ENCODE measurements at regions not wholly inside any gene's neighbourhood (a gene's known extent, or its start where the extent isn't known, plus 50 kb on each side); places are given as distances from the start of the nearest gene placed in this dataset.
"Not testable (repeated sequence)": the region's sequence is repeated elsewhere in the genome, so short reads cannot be mapped to it uniquely, and the experiment has no call there.

- TF ChIP-seq, protein P1, sequence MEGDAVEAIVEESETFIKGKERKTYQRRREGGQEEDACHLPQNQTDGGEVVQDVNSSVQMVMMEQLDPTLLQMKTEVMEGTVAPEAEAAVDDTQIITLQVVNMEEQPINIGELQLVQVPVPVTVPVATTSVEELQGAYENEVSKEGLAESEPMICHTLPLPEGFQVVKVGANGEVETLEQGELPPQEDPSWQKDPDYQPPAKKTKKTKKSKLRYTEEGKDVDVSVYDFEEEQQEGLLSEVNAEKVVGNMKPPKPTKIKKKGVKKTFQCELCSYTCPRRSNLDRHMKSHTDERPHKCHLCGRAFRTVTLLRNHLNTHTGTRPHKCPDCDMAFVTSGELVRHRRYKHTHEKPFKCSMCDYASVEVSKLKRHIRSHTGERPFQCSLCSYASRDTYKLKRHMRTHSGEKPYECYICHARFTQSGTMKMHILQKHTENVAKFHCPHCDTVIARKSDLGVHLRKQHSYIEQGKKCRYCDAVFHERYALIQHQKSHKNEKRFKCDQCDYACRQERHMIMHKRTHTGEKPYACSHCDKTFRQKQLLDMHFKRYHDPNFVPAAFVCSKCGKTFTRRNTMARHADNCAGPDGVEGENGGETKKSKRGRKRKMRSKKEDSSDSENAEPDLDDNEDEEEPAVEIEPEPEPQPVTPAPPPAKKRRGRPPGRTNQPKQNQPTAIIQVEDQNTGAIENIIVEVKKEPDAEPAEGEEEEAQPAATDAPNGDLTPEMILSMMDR (IDR thresholded peaks at IDR 0.05), result no peak
- no peak for TF ChIP-seq ZFX (IDR thresholded peaks at IDR 0.05; ENCODE audit: borderline replicate concordance)
- H3K27ac ChIP-seq, result no peak overlapping the region
Measured at GRCh38 chr5:110268985-110269384, 457.5 kb downstream of the TMEM232 start.

DNA sequence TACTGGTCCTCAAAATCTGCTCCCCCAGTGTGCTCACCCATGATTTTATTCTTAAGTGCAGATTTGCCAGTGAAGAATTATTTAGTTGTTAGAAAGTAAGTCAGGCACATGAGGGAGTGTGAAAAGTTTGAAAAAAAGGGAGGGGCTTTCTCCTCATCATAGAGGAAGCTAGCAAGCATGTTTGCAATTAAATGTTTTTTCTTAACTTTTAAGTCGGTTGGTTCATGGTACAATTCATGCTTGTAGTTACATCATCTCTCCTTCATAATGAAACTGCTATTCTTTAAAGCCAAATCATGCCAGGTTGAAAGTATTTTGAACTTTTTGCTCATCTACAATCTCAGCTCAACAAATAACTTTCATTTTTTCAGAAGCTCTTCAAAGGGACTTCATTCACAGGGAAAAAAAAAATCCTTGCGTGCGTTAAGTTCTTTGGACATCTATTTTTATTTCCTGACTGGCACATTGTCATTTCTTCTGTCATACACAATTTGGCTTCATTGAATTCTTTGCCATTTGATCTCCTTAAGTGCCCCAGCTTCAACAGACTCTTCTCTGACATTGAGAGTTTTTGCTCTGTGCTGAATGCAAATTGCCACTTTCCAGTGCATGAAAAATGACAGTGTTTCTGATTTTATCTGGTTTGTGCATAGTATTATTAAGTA is 456.9 kb downstream of the TMEM232 start:
- H3K27ac ChIP-seq, result no peak overlapping the region
- no peak for TF ChIP-seq ZFX (IDR thresholded peaks at IDR 0.05; ENCODE audit: borderline replicate concordance)
- TF ChIP-seq, protein P1 (IDR thresholded peaks at IDR 0.05), result no peak

- no peak for TF ChIP-seq ZFX (IDR thresholded peaks at IDR 0.05; ENCODE audit: borderline replicate concordance)
- TF ChIP-seq, protein P1 (IDR thresholded peaks at IDR 0.05), result no peak
- H3K27ac ChIP-seq, result no peak overlapping the region
Measured at GRCh38 chr5:110275878-110276277, 450.6 kb downstream of the TMEM232 start.

DNA sequence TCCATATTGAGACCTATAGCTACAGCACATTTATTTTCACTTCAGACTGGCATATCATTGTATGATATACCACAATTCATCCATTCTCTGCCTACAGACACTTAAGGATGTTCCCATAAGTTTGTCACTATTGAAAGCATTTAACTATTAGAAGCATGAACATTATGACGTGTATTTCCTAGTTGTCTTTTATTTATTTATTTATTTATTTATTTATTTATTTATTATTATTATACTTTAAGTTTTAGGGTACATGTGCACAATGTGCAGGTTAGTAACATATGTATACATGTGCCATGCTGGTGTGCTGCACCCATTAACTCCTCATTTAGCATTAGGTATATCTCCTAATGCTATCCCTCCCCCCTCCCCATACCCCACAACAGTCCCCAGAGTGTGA is 448.0 kb downstream of the TMEM232 start:
- H3K27ac ChIP-seq, result not testable (repeated sequence)

GRCh38 chr5:110284121-110284520 is 442.4 kb downstream of the TMEM232 start:
- H3K27ac ChIP-seq, result not testable (repeated sequence)

- TF ChIP-seq, protein P1 (IDR thresholded peaks at IDR 0.05), result no peak
- TF ChIP-seq ZFX (IDR thresholded peaks at IDR 0.05; ENCODE audit: borderline replicate concordance), result no peak
- H3K27ac ChIP-seq, result no peak overlapping the region
Measured at GRCh38 chr5:110288766-110289511, 437.5 kb downstream of the TMEM232 start.

DNA sequence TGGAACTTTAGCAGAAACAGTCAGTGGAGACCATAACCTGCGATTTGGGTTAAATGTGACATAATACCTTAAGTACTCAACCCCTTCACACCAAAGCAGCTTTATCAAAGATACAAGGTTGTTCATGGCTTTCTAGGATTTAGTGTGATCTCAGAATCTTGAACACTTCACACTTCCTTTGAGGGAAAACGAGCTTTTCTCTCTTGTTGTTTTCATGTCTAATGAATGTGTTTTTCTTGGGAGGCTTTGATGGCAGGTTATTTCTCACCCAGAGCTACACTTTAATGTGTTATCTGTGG is 437.0 kb downstream of the TMEM232 start:
- TF ChIP-seq ZFX (IDR thresholded peaks at IDR 0.05; ENCODE audit: borderline replicate concordance), result no peak
- TF ChIP-seq, protein P1 (IDR thresholded peaks at IDR 0.05), result no peak

DNA sequence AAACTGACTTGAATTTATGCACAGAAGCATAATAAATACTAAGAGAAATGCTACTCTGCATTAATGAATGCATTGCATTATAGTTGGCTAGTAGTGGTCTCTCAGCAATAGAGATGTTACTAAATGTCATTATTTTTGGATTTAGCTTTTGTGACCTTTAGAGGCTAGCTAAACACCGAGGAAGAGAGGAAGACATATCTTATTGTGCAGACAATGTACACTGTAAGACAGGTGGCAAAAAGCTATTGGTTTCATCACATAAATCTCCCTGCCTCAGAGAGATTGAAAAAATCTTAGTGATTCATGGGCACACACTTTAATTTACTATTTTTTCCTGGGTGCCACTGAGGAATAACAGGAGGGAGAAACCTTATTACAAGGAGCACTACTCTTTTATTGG is 435.9 kb downstream of the TMEM232 start:
- H3K27ac ChIP-seq, result no peak overlapping the region
- TF ChIP-seq, protein P1 (IDR thresholded peaks at IDR 0.05), result no peak
- TF ChIP-seq ZFX (IDR thresholded peaks at IDR 0.05; ENCODE audit: borderline replicate concordance), result no peak

More for the DNA sequence above, 437.0 kb downstream of the TMEM232 start:
- H3K27ac ChIP-seq, result no peak overlapping the region

Data from 22Rv1 (cell line).